MCF 10A (cell line): ENCODE measurements at regions not wholly inside any gene's neighbourhood (a gene's known extent, or its start where the extent isn't known, plus 50 kb on each side); places are given as distances from the start of the nearest gene placed in this dataset.

Source experiments
- BruUV-seq: library from RNA; stranded (reverse); fragments of 400-500 nt; replicated peaks from 2 replicates; lab custom pipeline; 2021; lab: Mats Ljungman, UMichigan
- CTCF ChIA-PET: fragments of 300-600 bp; sonication (Branson Sonifier 250); formaldehyde crosslinking; extraction: SDS; loops from one replicate; lab custom pipeline; 2021; ENCODE audit warnings: antibody characterized with exemption, inconsistent platforms; lab: Yijun Ruan, JAX
- POLR2A ChIA-PET: fragments of 300-600, 350-650 bp; sonication (Branson Sonifier 250); formaldehyde crosslinking; extraction: SDS; loops from one replicate; lab custom pipeline; 2020; ENCODE audit warnings: antibody characterized with exemption, inconsistent platforms; lab: Yijun Ruan, JAX
- DNase-seq: peaks from one replicate; pipeline ENCODE4 v3.0.0-alpha.2; 2018; ENCODE audit not compliant: unreplicated experiment
- H3K27ac Mint-ChIP-seq: one replicate; pipeline ENCODE4 v1.8.0; 2022; ENCODE audit warnings: mild to moderate bottlenecking, low read depth, mixed read lengths; ENCODE audit not compliant: unreplicated experiment
- H3K27me3 Mint-ChIP-seq: one replicate; pipeline ENCODE4 v1.8.0; 2022; ENCODE audit warnings: mixed read lengths; ENCODE audit not compliant: insufficient read depth, unreplicated experiment
- H3K36me3 Mint-ChIP-seq: one replicate; pipeline ENCODE4 v1.8.0; 2022; ENCODE audit warnings: mild to moderate bottlenecking, moderate library complexity, mixed read lengths; ENCODE audit not compliant: insufficient read depth, unreplicated experiment
- H3K4me1 Mint-ChIP-seq: one replicate; pipeline ENCODE4 v1.8.0; 2022; ENCODE audit warnings: mixed read lengths; ENCODE audit not compliant: insufficient read depth, unreplicated experiment
- H3K4me3 Mint-ChIP-seq: one replicate; pipeline ENCODE4 v1.8.0; 2022; ENCODE audit warnings: mild to moderate bottlenecking, moderate library complexity, mixed read lengths; ENCODE audit not compliant: unreplicated experiment
- H3K9me3 Mint-ChIP-seq: one replicate; pipeline ENCODE4 v1.8.0; 2022; ENCODE audit warnings: mixed read lengths; ENCODE audit not compliant: unreplicated experiment
- CTCF ChIP-seq: fragments of 200-600 bp; IDR thresholded peaks from one replicate; pipeline ENCODE4 v1.8.0; 2022; ENCODE audit warnings: antibody characterized with exemption, mild to moderate bottlenecking; ENCODE audit not compliant: unreplicated experiment
- intact Hi-C: fragments of 100-400 bp; cut with micrococcal nuclease; formaldehyde crosslinking; loops from 2 replicates; pipeline ENCODE4 v1.14.1; 2022

- no peaks in the 10 kb centered on the region for H3K27me3 Mint-ChIP-seq
Observed at GRCh38 chr18:61619783-61620182, 273.0 kb downstream of the RNF152 start.

GRCh38 chr18:61618816-61619215 is 274.0 kb downstream of the RNF152 start:
- TF ChIP-seq CTCF, result no peak
- H3K27ac Mint-ChIP-seq, result no peak overlapping the region
- CTCF ChIA-PET, result interaction anchor here (1.9 kb wide), 1 partner anchor 37 kb away, joined by 9 read pairs; no protein-coding TSS in a partner anchor
- H3K4me3 Mint-ChIP-seq, result no peak overlapping the region
- H3K9me3 Mint-ChIP-seq, result no peaks in the 10 kb centered on the region
- no TSS peak for BruUV-seq
- H3K4me1 Mint-ChIP-seq, result peaks cover 9% of the 10 kb centered on the region
- POLR2A ChIA-PET, result no interaction called here
- H3K36me3 Mint-ChIP-seq, result no peaks in the 10 kb centered on the region
- intact Hi-C loops, result no loop called here
- DNase-seq, result no peak
- no peaks in the 10 kb centered on the region for H3K27me3 Mint-ChIP-seq

More at GRCh38 chr18:61619783-61620182, 273.0 kb downstream of the RNF152 start:
- CTCF ChIA-PET, result no interaction called here
- TF ChIP-seq CTCF, result no peak
- no peak for DNase-seq
- POLR2A ChIA-PET, result interaction anchor here (0.7 kb wide), 1 partner anchor 307 kb away, joined by 3 read pairs; no protein-coding TSS in a partner anchor
- no peaks in the 10 kb centered on the region for H3K9me3 Mint-ChIP-seq
- H3K4me1 Mint-ChIP-seq, result peaks cover 9% of the 10 kb centered on the region
- H3K4me3 Mint-ChIP-seq, result no peak overlapping the region
- intact Hi-C loops, result no loop called here
- no peaks in the 10 kb centered on the region for H3K36me3 Mint-ChIP-seq
- no peak overlapping the region for H3K27ac Mint-ChIP-seq
- no TSS peak for BruUV-seq

DNA sequence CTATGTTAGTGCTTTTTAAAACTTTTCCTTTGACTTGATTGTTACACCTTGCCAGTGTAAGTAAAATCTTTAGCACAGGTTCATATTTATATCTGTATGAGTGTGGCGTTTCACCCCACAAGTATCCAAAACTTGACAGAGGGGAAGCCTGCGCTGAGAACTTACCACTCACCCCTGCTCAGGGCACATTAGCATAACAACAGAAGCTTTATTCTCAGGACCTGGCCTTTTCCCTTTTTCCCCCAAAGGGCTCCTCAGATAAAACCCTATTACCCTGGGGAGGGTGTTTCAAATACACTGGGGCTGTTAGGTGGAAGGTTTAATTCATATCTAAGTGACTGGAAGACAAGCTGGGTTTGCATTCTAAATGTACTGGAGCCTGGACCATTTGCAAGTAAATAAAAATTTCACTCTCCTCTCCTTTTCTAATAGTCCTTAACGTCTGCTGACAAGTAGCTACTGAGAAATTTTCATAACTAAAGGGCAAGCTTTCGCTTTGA is 276.6 kb downstream of the RNF152 start:
- no peak for DNase-seq
- H3K4me3 Mint-ChIP-seq, result no peak overlapping the region
- H3K27ac Mint-ChIP-seq, result no peak overlapping the region
- peaks cover 2% of the 10 kb centered on the region for H3K9me3 Mint-ChIP-seq
- TF ChIP-seq CTCF, result no peak
- H3K4me1 Mint-ChIP-seq, result peaks cover 9% of the 10 kb centered on the region
- ChIA-PET CTCF (interaction anchor here (0.8 to 1.7 kb wide), 3 partner anchors 10 to 65 kb away, joined by 3 to 10 read pairs (median 3); no protein-coding TSS in a partner anchor), POLR2A (no interaction called here)
- BruUV-seq, result no TSS peak
- no peaks in the 10 kb centered on the region for H3K27me3 Mint-ChIP-seq
- no peaks in the 10 kb centered on the region for H3K36me3 Mint-ChIP-seq
- intact Hi-C loops, result no loop called here

GRCh38 chr18:61612517-61612916 is 279.3 kb downstream of the CDH20 start:
- H3K27me3 Mint-ChIP-seq, result no peaks in the 10 kb centered on the region
- POLR2A ChIA-PET, result no interaction called here
- no peak for TF ChIP-seq CTCF
- no TSS peak for BruUV-seq
- peaks cover 8% of the 10 kb centered on the region for H3K9me3 Mint-ChIP-seq
- intact Hi-C loops, result no loop called here
- CTCF ChIA-PET, result interaction anchor here (1.0 to 1.3 kb wide), 4 partner anchors 15 to 544 kb away, joined by 3 to 4 read pairs (median 3); no protein-coding TSS in a partner anchor
- no peaks in the 10 kb centered on the region for H3K4me1 Mint-ChIP-seq
- DNase-seq, result no peak
- no peak overlapping the region for H3K4me3 Mint-ChIP-seq
- no peak overlapping the region for H3K27ac Mint-ChIP-seq
- H3K36me3 Mint-ChIP-seq, result no peaks in the 10 kb centered on the region
